ENCODE measurements at regions not wholly inside any gene's neighbourhood (a gene's known extent, or its start where the extent isn't known, plus 50 kb on each side); places are given as distances from the start of the nearest gene placed in this dataset.

DNA sequence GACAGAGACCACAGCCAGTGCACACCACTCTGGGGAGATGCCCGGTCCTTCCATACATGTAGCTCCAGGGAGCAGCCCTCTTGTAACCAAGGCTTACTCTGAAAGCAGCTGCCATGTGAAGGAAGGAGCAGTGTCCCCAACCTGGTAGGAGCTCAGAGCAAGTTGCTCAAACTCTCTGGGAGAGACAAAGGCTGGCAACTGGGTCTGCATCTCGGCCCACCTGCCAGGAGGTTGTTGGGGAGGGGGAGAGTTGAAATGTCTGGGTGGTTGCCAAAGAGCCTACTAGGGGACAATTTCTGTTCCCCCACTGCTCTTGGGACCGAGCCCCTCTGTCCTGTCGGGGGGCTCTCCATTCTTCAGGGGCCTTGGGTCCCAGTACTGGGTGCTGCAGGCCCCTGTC is 309.9 kb downstream of the TLE3 start:
- H3K27ac ChIP-seq (ENCODE audit: low read length) = no peak overlapping the region
- peaks cover 3% of the 10 kb centered on the region for H3K27me3 ChIP-seq (ENCODE audit: control insufficient read depth, insufficient read depth, low read length)
- no peak for ATAC-seq
- no peak for DNase-seq
- Mint-ChIP-seq H3K36me3 (no peaks in the 10 kb centered on the region), H3K9me3 (no peaks in the 10 kb centered on the region), H3K4me3 (no peak overlapping the region), H3K4me1 (no peaks in the 10 kb centered on the region), H3K27ac (no peak overlapping the region), H3K27me3 (ENCODE audit: low read depth in 2 of 2) (peaks cover 26 to 78% of the 10 kb centered on the region in 2 donors)
- no peaks in the 10 kb centered on the region for H3K36me3 ChIP-seq (ENCODE audit: control insufficient read depth, insufficient read depth, low read length)
- TF ChIP-seq, protein P1, sequence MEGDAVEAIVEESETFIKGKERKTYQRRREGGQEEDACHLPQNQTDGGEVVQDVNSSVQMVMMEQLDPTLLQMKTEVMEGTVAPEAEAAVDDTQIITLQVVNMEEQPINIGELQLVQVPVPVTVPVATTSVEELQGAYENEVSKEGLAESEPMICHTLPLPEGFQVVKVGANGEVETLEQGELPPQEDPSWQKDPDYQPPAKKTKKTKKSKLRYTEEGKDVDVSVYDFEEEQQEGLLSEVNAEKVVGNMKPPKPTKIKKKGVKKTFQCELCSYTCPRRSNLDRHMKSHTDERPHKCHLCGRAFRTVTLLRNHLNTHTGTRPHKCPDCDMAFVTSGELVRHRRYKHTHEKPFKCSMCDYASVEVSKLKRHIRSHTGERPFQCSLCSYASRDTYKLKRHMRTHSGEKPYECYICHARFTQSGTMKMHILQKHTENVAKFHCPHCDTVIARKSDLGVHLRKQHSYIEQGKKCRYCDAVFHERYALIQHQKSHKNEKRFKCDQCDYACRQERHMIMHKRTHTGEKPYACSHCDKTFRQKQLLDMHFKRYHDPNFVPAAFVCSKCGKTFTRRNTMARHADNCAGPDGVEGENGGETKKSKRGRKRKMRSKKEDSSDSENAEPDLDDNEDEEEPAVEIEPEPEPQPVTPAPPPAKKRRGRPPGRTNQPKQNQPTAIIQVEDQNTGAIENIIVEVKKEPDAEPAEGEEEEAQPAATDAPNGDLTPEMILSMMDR (IDR thresholded peaks at IDR 0.05) = no peak
- WGBS (ENCODE audit: insufficient coverage) = 84% methylated on average over 4 of the region's 4 CpGs
- H3K4me1 ChIP-seq (ENCODE audit: control insufficient read depth, insufficient read depth, low read length) = no peaks in the 10 kb centered on the region
- no peak overlapping the region for H3K4me3 ChIP-seq (ENCODE audit: low read length)
- intact Hi-C loops (cut with micrococcal nuclease) = no loop called here
- peaks cover 7% of the 10 kb centered on the region for H3K9me3 ChIP-seq (ENCODE audit: control insufficient read depth, insufficient read depth, low read length)

- Histone ChIP-seq H3K36me3 (ENCODE audit: control insufficient read depth, insufficient read depth, low read length) (no peaks in the 10 kb centered on the region), H3K4me3 (ENCODE audit: low read length) (no peak overlapping the region), H3K27me3 (ENCODE audit: control insufficient read depth, insufficient read depth, low read length) (peaks cover 3% of the 10 kb centered on the region), H3K9me3 (ENCODE audit: control insufficient read depth, insufficient read depth, low read length) (peaks cover 7% of the 10 kb centered on the region), H3K4me1 (ENCODE audit: control insufficient read depth, insufficient read depth, low read length) (no peaks in the 10 kb centered on the region), H3K27ac (ENCODE audit: low read length) (no peak overlapping the region)
- no peak overlapping the region for H3K4me3 Mint-ChIP-seq
- no peaks in the 10 kb centered on the region for H3K4me1 Mint-ChIP-seq
- no peaks in the 10 kb centered on the region for H3K36me3 Mint-ChIP-seq
- WGBS (ENCODE audit: insufficient coverage) = 89% methylated on average over 9 of the region's 9 CpGs
- DNase-seq (no peak), ATAC-seq (no peak)
- H3K27me3 Mint-ChIP-seq (ENCODE audit: low read depth in 2 of 2) = peaks cover 29 to 69% of the 10 kb centered on the region in 2 donors
- no peaks in the 10 kb centered on the region for H3K9me3 Mint-ChIP-seq
- no peak overlapping the region for H3K27ac Mint-ChIP-seq
- intact Hi-C loops (cut with micrococcal nuclease) = no loop called here
- TF ChIP-seq, protein P1 (IDR thresholded peaks at IDR 0.05) = no peak
Measured at GRCh38 chr15:69789648-69790393, 307.9 kb downstream of the TLE3 start.

DNA sequence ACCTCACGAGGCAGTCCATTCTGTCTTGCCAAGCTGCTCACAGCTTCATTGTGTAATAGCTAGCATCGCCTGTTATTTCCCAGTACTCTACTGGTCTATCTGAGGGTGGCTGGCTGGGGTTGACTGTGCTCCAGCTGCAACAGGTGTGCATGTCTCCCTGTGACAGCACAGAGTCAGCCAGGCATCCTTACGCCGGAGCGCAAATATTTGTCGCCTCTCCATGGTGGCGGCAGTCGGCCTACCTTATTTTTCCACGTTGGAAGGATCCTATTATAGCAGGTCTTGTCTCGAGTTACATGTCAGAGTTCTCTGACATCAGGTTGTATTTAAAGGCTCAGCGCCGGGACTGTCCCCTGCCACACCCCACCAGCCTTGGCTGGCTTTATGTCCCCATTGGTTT is 307.1 kb downstream of the TLE3 start:
- Mint-ChIP-seq H3K27me3 (ENCODE audit: low read depth in 2 of 2) (peaks cover 25 to 61% of the 10 kb centered on the region in 2 donors), H3K4me1 (no peaks in the 10 kb centered on the region), H3K9me3 (no peaks in the 10 kb centered on the region), H3K36me3 (no peaks in the 10 kb centered on the region), H3K27ac (no peak overlapping the region), H3K4me3 (no peak overlapping the region)
- no peak overlapping the region for H3K27ac ChIP-seq (ENCODE audit: low read length)
- ATAC-seq (no peak), DNase-seq (no peak)
- no peak overlapping the region for H3K4me3 ChIP-seq (ENCODE audit: low read length)
- TF ChIP-seq, protein P1 (IDR thresholded peaks at IDR 0.05) = no peak
- peaks cover 3% of the 10 kb centered on the region for H3K27me3 ChIP-seq (ENCODE audit: control insufficient read depth, insufficient read depth, low read length)
- intact Hi-C loops (cut with micrococcal nuclease) = no loop called here
- 93% methylated on average over 12 of the region's 12 CpGs for WGBS (ENCODE audit: insufficient coverage)
- H3K4me1 ChIP-seq (ENCODE audit: control insufficient read depth, insufficient read depth, low read length) = no peaks in the 10 kb centered on the region
- no peaks in the 10 kb centered on the region for H3K36me3 ChIP-seq (ENCODE audit: control insufficient read depth, insufficient read depth, low read length)
- peaks cover 7% of the 10 kb centered on the region for H3K9me3 ChIP-seq (ENCODE audit: control insufficient read depth, insufficient read depth, low read length)

- TF ChIP-seq, protein P1 (IDR thresholded peaks at IDR 0.05) = no peak
- H3K4me3 ChIP-seq (ENCODE audit: low read length) = no peak overlapping the region
- intact Hi-C loops (cut with micrococcal nuclease) = no loop called here
- Mint-ChIP-seq H3K4me1 (no peaks in the 10 kb centered on the region), H3K4me3 (no peak overlapping the region), H3K27ac (no peak overlapping the region), H3K9me3 (no peaks in the 10 kb centered on the region), H3K36me3 (no peaks in the 10 kb centered on the region), H3K27me3 (ENCODE audit: low read depth in 2 of 2) (peaks cover 20 to 50% of the 10 kb centered on the region in 2 donors)
- H3K36me3 ChIP-seq (ENCODE audit: control insufficient read depth, insufficient read depth, low read length) = no peaks in the 10 kb centered on the region
- H3K27ac ChIP-seq (ENCODE audit: low read length) = no peak overlapping the region
- 89% methylated on average over 4 of the region's 4 CpGs for WGBS (ENCODE audit: insufficient coverage)
- no peak for ATAC-seq
- no peak for DNase-seq
- peaks cover 7% of the 10 kb centered on the region for H3K9me3 ChIP-seq (ENCODE audit: control insufficient read depth, insufficient read depth, low read length)
- peaks cover 3% of the 10 kb centered on the region for H3K27me3 ChIP-seq (ENCODE audit: control insufficient read depth, insufficient read depth, low read length)
- no peaks in the 10 kb centered on the region for H3K4me1 ChIP-seq (ENCODE audit: control insufficient read depth, insufficient read depth, low read length)
Measured at GRCh38 chr15:69792823-69793222, 304.9 kb downstream of the TLE3 start.
